ENCODE measurements at regions not wholly inside any gene's neighbourhood (a gene's known extent, or its start where the extent isn't known, plus 50 kb on each side); places are given as distances from the start of the nearest gene placed in this dataset.

GRCh38 chr4:65893271-65893670 lies 223.0 kb upstream of the EPHA5 start:
- Histone ChIP-seq H3K36me3 (ENCODE audit: insufficient read depth, low read length) (no peaks in the 10 kb centered on the region), H3K9ac (ENCODE audit: low read depth, low read length) (no peak overlapping the region), H3K9me3 (ENCODE audit: control insufficient read depth, insufficient read depth, low read length) (no peaks in the 10 kb centered on the region), H3K4me1 (ENCODE audit: insufficient read depth, low read length) (peaks cover 4% of the 10 kb centered on the region; the same call in 1 of the 2 replicates)

- no peaks in the 10 kb centered on the region for H3K9me3 ChIP-seq (ENCODE audit: control insufficient read depth, insufficient read depth, low read length)
- H3K9ac ChIP-seq (ENCODE audit: low read depth, low read length): no peak overlapping the region
- no peaks in the 10 kb centered on the region for H3K36me3 ChIP-seq (ENCODE audit: insufficient read depth, low read length)
- no peaks in the 10 kb centered on the region for H3K4me1 ChIP-seq (ENCODE audit: insufficient read depth, low read length)
Observed at GRCh38 chr4:65880594-65880993, 210.3 kb upstream of the EPHA5 start.

DNA sequence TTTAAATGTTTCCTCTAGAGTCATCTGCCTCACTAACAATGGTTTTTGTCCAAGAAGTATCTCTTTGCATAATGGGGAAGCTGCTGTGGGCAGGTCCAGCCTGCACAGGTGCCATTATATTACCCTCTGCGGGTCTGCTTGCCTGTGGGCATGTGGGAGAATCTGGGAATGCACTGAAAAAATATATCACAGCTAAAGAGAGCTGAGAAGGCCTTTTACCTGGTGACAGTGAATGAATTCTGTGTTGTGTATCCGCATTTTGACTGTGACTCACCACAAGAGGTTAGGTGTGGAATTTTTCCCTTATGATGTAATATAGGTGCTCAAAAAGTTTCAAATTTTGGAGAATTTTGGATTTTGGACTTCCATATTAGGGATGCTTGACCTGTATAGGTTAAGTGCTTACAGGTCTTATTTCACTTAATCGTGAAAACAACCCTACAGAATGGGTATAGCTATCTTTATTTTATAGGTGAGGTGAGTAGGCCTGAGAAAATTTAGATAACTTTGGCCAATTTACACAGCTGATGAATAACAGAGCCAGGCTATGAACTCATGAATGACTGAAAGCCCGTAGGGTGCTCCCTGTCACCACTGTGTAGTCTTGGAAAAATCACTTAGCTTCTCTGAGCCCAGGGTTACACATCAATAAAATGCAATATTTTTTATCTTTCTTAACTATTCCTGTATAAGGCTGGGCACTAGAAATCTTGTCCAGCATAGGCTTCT lies 198.0 kb upstream of the EPHA5 start:
- Histone ChIP-seq H3K9ac (ENCODE audit: low read depth, low read length) (no peak overlapping the region), H3K36me3 (ENCODE audit: insufficient read depth, low read length) (no peaks in the 10 kb centered on the region), H3K9me3 (ENCODE audit: control insufficient read depth, insufficient read depth, low read length) (no peaks in the 10 kb centered on the region), H3K4me1 (ENCODE audit: insufficient read depth, low read length) (0 out of 2 replicates have a peak, but pooled peaks cover 4% of the 10 kb centered on the region)

DNA sequence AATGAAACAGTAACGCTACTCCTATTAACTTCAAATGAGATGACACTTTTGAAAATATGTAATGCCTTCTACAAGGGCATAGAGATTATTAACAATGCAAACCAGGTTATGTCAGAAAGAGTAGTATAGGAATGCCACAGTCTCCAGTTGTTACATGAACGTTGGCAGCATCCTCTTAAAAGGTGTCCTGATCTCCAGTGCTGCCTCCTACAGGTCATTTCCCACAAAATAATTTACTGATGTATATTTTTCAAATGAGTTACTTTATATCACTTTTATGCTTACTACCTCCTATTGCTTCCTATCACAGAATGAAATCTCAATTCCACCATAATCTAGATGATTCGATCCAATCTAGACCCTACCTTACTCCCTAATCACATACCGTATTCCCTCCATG lies 195.2 kb upstream of the EPHA5 start:
- Histone ChIP-seq H3K9ac (ENCODE audit: low read depth, low read length) (no peak overlapping the region), H3K36me3 (ENCODE audit: insufficient read depth, low read length) (no peaks in the 10 kb centered on the region), H3K9me3 (ENCODE audit: control insufficient read depth, insufficient read depth, low read length) (no peaks in the 10 kb centered on the region), H3K4me1 (ENCODE audit: insufficient read depth, low read length) (0 out of 2 replicates have a peak, but pooled peaks cover 4% of the 10 kb centered on the region)

DNA sequence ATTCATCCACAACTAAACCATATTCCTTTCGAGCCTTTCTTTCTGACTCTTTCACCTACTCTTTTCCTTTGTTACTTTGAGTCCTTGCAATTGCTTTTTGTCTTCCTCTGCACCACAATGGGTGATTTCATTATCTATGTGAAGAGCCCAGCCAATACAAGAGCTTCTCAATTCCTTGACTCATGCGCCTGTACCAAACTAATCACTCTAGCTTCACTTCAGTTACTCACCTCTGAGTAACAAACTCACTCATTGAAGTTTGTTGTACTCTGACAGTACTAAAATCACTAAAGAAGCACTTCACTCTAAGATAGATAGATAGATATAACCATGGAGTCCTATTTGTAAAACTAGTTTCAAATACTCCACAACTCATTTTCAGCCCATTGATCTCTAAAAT lies 191.7 kb upstream of the EPHA5 start:
- no peaks in the 10 kb centered on the region for H3K9me3 ChIP-seq (ENCODE audit: control insufficient read depth, insufficient read depth, low read length)
- no peaks in the 10 kb centered on the region for H3K4me1 ChIP-seq (ENCODE audit: insufficient read depth, low read length)
- H3K9ac ChIP-seq (ENCODE audit: low read depth, low read length): no peak overlapping the region
- no peaks in the 10 kb centered on the region for H3K36me3 ChIP-seq (ENCODE audit: insufficient read depth, low read length)

GRCh38 chr4:65845199-65845773 lies 175.0 kb upstream of the EPHA5 start:
- Histone ChIP-seq H3K36me3 (ENCODE audit: insufficient read depth, low read length) (no peaks in the 10 kb centered on the region), H3K4me1 (ENCODE audit: insufficient read depth, low read length) (peaks cover 10% of the 10 kb centered on the region; the same call in 1 of the 2 replicates)

DNA sequence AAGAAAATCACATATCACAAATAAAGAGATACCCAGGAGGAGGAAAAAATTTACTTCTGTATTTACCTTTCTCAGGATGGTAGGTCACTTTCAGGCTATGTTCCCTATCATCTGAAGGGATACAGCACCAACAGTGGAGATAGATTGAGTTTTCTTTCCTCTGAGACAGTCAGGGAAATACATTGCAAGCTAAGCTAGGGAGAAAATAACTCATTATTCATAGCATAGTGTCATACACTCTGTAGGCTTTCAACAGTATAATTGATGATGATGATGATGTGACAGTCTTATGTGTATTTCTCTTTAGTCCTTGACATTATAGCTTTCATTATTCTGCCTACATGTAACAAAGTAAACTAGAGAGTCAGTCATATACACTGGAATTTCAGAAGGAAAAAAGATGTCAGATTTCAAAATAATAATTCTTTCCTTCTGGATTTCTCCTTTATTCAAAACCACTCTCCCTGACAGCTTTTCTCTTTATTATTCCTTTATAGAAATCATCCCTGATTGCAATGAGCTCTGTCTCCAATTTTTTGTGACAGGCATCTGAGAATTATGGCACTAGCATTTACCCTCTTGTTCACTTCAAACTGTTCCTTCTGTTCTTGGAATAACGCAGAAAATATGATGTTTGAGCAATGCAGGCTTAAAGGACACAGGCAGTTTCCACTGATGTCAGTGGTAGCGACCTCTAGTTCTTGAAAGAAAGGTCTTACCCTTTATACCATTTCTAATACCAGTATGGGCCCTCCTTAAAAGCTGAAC lies 169.1 kb upstream of the EPHA5 start:
- H3K9me3 ChIP-seq (ENCODE audit: control insufficient read depth, insufficient read depth, low read length): no peaks in the 10 kb centered on the region
- no peaks in the 10 kb centered on the region for H3K36me3 ChIP-seq (ENCODE audit: insufficient read depth, low read length)
- no peak overlapping the region for H3K9ac ChIP-seq (ENCODE audit: low read depth, low read length)
- H3K4me1 ChIP-seq (ENCODE audit: insufficient read depth, low read length): no peaks in the 10 kb centered on the region

More at GRCh38 chr4:65845199-65845773, 175.0 kb upstream of the EPHA5 start:
- Histone ChIP-seq H3K9ac (ENCODE audit: low read depth, low read length) (no peak overlapping the region), H3K9me3 (ENCODE audit: control insufficient read depth, insufficient read depth, low read length) (no peaks in the 10 kb centered on the region)

GRCh38 chr4:65834707-65835106 lies 164.4 kb upstream of the EPHA5 start:
- H3K4me1 ChIP-seq (ENCODE audit: insufficient read depth, low read length): no peaks in the 10 kb centered on the region
- H3K9me3 ChIP-seq (ENCODE audit: control insufficient read depth, insufficient read depth, low read length): no peaks in the 10 kb centered on the region
- no peak overlapping the region for H3K9ac ChIP-seq (ENCODE audit: low read depth, low read length)
- no peaks in the 10 kb centered on the region for H3K36me3 ChIP-seq (ENCODE audit: insufficient read depth, low read length)

GRCh38 chr4:65831828-65832227 lies 161.5 kb upstream of the EPHA5 start:
- Histone ChIP-seq H3K9ac (ENCODE audit: low read depth, low read length) (no peak overlapping the region), H3K9me3 (ENCODE audit: control insufficient read depth, insufficient read depth, low read length) (no peaks in the 10 kb centered on the region), H3K4me1 (ENCODE audit: insufficient read depth, low read length) (no peaks in the 10 kb centered on the region), H3K36me3 (ENCODE audit: insufficient read depth, low read length) (no peaks in the 10 kb centered on the region)

GRCh38 chr4:65825116-65825753 lies 154.9 kb upstream of the EPHA5 start:
- Histone ChIP-seq H3K36me3 (ENCODE audit: insufficient read depth, low read length) (no peaks in the 10 kb centered on the region), H3K4me1 (ENCODE audit: insufficient read depth, low read length) (no peaks in the 10 kb centered on the region), H3K9me3 (ENCODE audit: control insufficient read depth, insufficient read depth, low read length) (no peaks in the 10 kb centered on the region; the same call in 1 of the 2 replicates), H3K9ac (ENCODE audit: low read depth, low read length) (no peak overlapping the region)

DNA sequence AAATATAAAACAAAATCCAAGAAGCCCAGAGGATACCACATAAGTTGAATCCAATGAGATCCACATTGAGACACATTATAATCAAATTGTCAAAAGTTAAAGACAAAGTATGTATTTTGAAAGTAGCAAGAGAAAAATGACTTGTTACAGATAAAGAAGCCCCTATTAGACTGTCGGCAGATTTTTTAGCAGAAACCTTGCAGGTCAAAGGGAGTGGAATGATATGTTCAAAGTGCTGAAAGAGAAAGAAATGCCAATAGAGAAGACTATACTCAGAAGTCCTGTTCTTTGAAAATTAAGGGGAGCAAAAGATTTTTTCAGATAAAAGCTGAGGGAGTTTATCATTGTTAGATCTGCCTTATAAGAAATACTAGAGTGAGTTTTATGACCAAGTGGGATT lies 148.9 kb upstream of the EPHA5 start:
- no peaks in the 10 kb centered on the region for H3K36me3 ChIP-seq (ENCODE audit: insufficient read depth, low read length)
- no peaks in the 10 kb centered on the region; the same call in 1 of the 2 replicates for H3K9me3 ChIP-seq (ENCODE audit: control insufficient read depth, insufficient read depth, low read length)
- no peaks in the 10 kb centered on the region for H3K4me1 ChIP-seq (ENCODE audit: insufficient read depth, low read length)
- H3K9ac ChIP-seq (ENCODE audit: low read depth, low read length): no peak overlapping the region

DNA sequence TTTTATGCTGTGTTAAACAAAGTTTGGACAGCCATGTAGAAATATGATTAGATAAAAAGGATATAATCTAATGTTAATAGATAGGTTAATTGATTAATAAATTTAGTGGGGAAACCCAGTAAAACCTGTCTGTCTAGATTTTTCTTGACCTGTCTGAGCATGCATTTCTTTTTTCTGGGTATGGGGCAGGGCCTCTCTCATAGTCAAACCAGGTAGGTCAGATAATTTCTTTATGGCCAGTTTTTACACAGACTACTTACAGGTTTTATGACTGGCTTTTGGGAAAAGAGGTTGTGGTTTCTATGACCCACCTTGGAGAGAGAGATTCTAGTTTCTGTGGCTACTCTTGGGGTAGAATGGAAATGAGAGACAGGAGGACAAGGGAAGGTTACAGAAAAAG lies 135.6 kb upstream of the EPHA5 start:
- no peak overlapping the region for H3K9ac ChIP-seq (ENCODE audit: low read depth, low read length)
- no peaks in the 10 kb centered on the region for H3K36me3 ChIP-seq (ENCODE audit: insufficient read depth, low read length)
- H3K4me1 ChIP-seq (ENCODE audit: insufficient read depth, low read length): peaks cover 4% of the 10 kb centered on the region; the same call in 1 of the 2 replicates
- no peaks in the 10 kb centered on the region; the same call in none of the 2 replicates for H3K9me3 ChIP-seq (ENCODE audit: control insufficient read depth, insufficient read depth, low read length)

DNA sequence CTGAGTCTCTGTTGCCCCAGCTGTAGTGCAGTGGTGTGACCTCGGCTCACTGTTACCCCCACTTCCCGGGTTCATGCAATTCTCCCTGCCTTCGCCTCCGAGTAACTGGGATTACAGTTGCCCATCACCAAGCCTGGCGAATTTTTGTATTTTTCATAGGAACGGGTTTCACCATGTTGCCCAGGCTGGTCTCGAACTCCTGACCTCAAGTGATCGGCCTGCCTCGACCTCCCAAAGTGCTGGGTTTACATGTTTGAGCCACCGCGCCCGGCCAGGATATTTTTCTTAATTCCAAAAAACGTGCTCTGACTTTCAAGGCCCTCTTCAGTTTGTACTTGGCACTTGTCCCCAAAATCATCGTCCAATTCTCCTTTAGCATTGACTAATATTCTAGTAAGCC lies 129.2 kb upstream of the EPHA5 start:
- no peaks in the 10 kb centered on the region for H3K9me3 ChIP-seq (ENCODE audit: control insufficient read depth, insufficient read depth, low read length)
- no peak overlapping the region for H3K9ac ChIP-seq (ENCODE audit: low read depth, low read length)
- H3K4me1 ChIP-seq (ENCODE audit: insufficient read depth, low read length): peaks cover 8% of the 10 kb centered on the region; the same call in 1 of the 2 replicates
- no peaks in the 10 kb centered on the region for H3K36me3 ChIP-seq (ENCODE audit: insufficient read depth, low read length)

GRCh38 chr4:65798498-65799127 lies 128.3 kb upstream of the EPHA5 start:
- Histone ChIP-seq H3K9me3 (ENCODE audit: control insufficient read depth, insufficient read depth, low read length) (no peaks in the 10 kb centered on the region), H3K4me1 (ENCODE audit: insufficient read depth, low read length) (peaks cover 8% of the 10 kb centered on the region; the same call in 1 of the 2 replicates), H3K36me3 (ENCODE audit: insufficient read depth, low read length) (no peaks in the 10 kb centered on the region), H3K9ac (ENCODE audit: low read depth, low read length) (no peak overlapping the region)
